ENCODE measurements at regions not wholly inside any gene's neighbourhood (a gene's known extent, or its start where the extent isn't known, plus 50 kb on each side); places are given as distances from the start of the nearest gene placed in this dataset.
"Not testable (repeated sequence)": the region's sequence is repeated elsewhere in the genome, so short reads cannot be mapped to it uniquely, and the experiment has no call there.

- DNase-seq = peak; percentile 83 to 91
Observed at GRCh38 chr7:82559193-82559805, 115.7 kb upstream of the CACNA2D1 start.

GRCh38 chr7:82549616-82550285 lies 106.2 kb upstream of the CACNA2D1 start:
- no peak for DNase-seq

- no peak for DNase-seq
Observed at GRCh38 chr7:82548141-82548688, 104.6 kb upstream of the CACNA2D1 start.

DNA sequence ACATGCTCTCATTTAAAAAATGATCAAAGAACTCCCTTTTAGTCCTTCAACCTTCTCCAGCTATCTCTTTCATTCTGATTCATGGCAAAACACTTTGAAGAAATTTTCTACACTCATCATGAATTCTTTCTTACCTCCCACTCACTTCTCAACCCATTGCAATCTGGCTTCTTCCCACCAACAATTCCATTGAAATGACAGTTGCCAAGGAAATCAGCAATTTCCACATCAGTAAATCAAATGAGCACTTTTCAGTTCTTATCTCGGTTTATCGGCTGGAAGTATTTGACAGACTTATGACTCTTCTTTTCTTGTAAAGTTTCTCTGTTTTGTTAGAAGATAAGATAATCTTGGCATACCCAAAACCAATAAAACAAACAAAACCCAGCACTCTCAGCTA lies 99.1 kb upstream of the CACNA2D1 start:
- no peak for DNase-seq

DNA sequence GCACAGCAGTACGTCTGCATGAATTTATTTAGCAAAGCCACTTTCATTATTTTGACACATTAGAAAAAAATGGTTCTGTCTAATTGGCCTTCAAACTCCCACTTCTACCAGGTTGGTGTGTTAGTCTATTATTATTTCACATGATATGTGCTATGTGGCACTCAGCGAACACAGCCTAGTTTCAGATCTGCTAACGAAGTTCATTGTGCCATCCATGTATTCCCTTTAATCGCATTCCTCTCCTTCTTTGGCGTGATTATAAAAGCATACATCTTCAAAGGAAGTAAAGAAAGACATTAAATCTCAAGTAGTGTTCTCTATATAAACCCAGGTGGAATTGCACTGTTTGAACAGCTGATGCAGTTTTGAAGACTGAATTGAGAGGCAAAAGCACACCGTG lies 96.4 kb upstream of the CACNA2D1 start:
- no peak for DNase-seq

DNA sequence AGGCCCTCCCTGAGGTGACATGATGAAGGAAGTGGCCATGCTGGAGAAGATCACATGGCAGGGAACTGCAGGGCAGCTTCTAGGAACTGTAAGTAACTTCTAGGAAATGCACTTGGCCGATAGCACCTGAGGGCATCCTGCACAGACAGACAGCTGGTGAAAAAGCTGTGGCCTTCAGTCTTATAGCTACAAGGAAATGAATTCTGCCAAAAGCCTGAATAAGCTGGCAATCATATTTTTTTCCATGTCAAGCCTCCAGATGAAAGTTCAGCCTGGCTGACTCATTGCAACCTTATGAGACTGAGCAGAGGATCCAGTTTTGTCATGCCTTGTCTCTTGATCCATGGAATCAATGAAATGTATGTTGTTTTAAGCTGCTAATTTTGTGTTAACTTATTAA lies 91.1 kb upstream of the CACNA2D1 start:
- no peak for DNase-seq

DNA sequence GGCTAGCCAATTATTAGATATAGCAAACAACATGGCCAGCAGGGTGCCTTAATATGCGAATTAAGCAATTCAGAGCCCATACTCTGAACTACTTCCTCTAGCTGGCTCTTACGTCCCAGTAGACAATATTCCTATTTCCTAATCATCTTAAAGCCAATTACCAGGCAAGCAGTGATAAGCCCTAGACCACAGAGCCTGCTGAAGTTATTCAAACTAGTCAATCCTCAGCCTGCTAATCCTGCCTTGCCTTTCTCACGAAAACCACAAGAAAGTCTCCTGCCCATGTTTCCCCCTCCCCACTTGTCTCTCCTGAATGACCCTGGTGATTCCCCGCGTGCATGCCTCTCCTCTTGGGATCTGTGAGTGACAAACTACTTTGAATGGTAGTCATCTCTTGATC lies 86.8 kb upstream of the CACNA2D1 start:
- no peak for DNase-seq

DNA sequence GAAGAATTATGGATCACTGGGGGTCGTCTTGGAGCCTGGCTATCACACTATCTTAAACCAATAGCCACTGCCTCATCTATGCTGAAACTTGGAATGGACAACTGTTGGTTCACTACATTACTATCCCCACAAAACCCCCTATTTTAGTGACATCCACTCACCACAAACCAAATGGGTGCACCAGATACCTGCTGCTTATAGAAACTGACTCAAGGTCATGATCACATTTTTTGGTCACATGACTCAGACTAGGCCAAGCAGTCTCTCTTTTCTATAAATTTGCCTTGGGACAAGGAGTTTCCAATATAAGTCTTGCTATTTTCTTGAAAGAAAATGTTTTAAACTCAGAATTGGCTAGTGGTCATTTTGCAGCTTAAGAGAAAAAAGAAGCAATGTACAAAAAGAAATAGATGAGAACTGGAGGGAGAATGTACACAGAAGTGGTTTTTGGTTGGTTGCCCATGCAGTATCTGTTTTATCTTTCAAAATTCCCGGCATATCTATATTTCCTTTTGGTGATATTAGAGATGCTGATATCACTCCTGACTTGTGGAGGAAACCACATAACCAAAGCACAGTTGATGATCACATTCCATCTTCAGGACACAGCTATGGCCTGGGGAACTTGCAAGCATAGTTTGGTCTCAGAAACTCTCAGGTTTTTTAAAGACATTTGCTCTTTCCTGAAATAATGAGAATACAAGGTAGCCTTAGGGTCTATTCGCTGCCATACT lies 85.2 kb upstream of the CACNA2D1 start:
- DNase-seq = no peak

- DNase-seq = no peak
Observed at GRCh38 chr7:82527851-82528250, 84.3 kb upstream of the CACNA2D1 start.

DNA sequence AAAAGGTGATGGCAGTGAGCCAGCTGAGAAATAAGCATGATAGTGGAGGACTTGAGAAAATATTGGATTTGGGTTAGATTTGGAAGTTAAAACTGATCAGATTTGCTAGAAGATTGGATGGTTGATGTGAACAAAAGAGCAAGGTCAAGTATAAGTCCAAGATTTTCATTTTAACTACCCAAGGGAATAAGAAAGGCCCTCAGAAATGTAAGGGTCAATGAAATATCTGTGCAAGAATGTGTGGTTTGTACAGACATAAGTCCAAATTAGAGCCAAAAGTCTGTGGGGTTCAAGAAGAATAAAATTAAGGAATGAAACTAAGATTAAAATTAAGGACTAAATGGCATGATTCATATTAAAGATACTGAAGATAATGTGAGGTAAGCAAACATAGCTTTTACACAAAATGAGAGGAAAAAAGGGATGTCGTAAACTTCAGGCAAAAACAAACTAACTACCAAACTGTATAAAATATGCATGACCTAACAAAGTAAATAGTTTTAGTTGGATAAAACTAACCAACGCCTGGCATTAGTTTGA lies 78.4 kb upstream of the CACNA2D1 start:
- no peak for DNase-seq

- no peak for DNase-seq
Observed at GRCh38 chr7:82517050-82517449, 73.5 kb upstream of the CACNA2D1 start.

- no peak for DNase-seq
Observed at GRCh38 chr7:82511542-82511941, 68.0 kb upstream of the CACNA2D1 start.

- peak; percentile 50 to 85 for DNase-seq
Observed at GRCh38 chr7:82507976-82508677, 64.5 kb upstream of the CACNA2D1 start.

- DNase-seq = peak in 1 of 2 experiments; percentile 74
Observed at GRCh38 chr7:82507365-82507975, 63.9 kb upstream of the CACNA2D1 start.

DNA sequence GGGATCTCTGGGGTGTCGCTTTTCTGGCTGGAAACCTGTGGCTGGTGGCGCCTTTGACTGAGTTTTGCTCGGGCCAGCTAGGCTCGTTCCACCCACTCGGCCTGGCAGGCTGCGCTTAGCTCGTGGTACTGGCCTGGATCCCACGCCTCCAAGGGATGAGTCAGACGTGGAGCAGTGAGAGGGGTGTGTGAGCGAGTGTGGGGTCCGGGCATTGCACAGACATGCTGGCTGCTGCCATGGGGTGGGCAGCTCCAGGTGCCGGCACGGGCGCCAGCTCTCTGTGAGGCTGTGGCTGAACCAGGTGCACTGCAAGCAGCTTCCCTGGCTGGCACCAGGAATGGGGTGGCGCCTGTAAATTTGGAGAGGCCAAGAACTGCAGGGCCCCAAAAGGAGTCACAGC lies 63.1 kb upstream of the CACNA2D1 start:
- no peak for DNase-seq

DNA sequence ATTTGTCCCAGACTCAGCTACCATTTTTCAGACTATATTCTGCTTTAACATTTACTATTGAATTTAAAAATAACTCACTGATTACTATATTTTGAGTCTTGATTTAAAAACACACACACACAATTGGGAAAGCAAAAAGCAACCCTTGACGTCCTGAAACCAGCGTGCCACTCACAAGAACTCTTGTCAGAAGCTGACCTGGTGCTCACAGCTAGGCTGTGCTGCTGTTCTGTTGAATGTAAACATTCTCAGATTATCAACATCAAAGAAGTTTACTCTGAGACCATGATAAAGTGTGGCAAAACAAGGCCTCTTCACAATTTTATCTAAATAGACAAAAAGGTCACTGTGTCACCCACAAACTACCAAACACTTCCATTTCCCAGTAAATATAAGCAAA lies 62.6 kb upstream of the CACNA2D1 start:
- no peak for DNase-seq

- no peak for DNase-seq
Observed at GRCh38 chr7:82501346-82501745, 57.8 kb upstream of the CACNA2D1 start.

DNA sequence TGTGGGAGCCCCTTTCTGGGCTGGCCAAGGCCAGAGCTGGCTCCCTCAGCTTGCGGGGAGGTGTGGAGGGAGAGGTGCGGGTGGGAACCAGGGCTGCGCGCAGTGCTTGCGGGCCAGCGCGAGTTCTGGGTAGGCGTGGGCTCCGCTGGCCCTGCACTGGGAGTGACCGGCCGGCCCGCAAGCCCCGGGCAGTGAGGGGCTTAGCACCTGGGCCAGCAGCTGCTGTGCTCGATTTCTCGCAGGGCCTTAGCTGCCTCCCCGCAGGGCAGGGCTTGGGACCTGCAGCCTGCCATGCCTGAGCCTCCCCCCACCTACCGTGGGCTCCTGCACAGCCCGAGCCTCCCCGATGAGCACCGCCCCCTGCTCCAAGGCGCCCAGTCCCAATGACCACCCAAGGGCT lies 56.0 kb upstream of the CACNA2D1 start:
- not testable (repeated sequence) for DNase-seq

DNA sequence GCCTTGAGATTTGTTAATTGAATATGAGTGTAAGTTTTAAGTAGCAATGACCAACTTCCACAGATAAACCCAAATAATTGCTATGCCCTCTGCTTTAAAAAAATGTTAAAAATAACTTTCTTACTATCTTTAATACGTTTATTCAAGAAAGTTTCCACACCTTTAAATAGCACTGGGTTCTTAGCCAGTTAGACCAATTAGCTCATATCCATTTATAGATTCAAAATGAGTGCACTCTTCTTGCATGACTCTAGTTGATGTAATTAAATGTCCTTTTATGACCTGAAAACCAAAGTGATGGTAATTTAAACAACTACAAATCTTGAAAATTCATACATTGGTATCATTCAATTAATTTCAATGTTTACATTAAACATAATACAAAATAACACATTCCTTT lies 50.8 kb upstream of the CACNA2D1 start:
- no peak for DNase-seq
